ENCODE measurements at regions not wholly inside any gene's neighbourhood (a gene's known extent, or its start where the extent isn't known, plus 50 kb on each side); places are given as distances from the start of the nearest gene placed in this dataset.

DNA sequence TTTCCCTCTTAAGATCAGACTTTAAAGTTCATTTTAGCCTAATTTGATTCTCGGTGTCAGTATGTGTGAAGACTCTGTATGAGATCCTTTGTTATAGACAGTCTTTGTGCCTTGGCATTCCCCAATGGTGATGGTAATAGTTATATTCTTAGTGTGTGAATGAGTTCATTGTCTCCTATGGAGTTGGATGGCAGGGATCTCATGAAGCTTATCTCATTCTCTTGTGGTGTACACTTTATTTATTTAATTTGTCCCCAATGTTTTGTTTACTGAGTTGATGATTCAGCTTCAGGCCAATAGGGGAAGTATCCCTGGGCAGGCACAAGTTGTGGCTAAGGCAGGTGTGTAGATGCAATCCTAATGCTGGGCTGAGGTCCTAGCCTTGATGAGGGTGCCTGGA is 222.0 kb upstream of the DPPA4 start:
- Mint-ChIP-seq H3K9me3 (peaks cover 3 to 21% of the 10 kb centered on the region in 2 experiments; a peak in 4 of 5 replicates), H3K36me3 (ENCODE audit: insufficient read depth in 1 of 3, low read depth in 3 of 3) (peaks cover 0 to 13% (median 4%) of the 10 kb centered on the region in 3 experiments; a peak in 5 of 7 replicates), H3K27ac (no peak overlapping the region; a peak in 1 of 7 replicates), H3K4me1 (peaks cover 4 to 7% of the 10 kb centered on the region in 2 experiments; a peak in 3 of 4 replicates), H3K27me3 (ENCODE audit: low read depth) (no peaks in the 10 kb centered on the region), H3K4me3 (no peak overlapping the region)
- Histone ChIP-seq H3K56ac (ENCODE audit: insufficient read length, low read depth, low read length) (no peak overlapping the region), H2AFZ (ENCODE audit: low read length) (no peak overlapping the region), H3T11ph (ENCODE audit: low read length) (no peak overlapping the region), H3K79me1 (ENCODE audit: insufficient read depth, low read depth, low read length, poor library complexity, severe bottlenecking) (no peaks in the 10 kb centered on the region), H3K9ac (ENCODE audit: extremely low read depth, insufficient read length, low read length) (no peak overlapping the region), H3K18ac (ENCODE audit: insufficient read length, low read depth, low read length) (no peak overlapping the region), H2BK120ac (ENCODE audit: low read depth, low read length, poor library complexity, severe bottlenecking) (no peak overlapping the region), H3K14ac (ENCODE audit: insufficient read depth, low read length) (no peak overlapping the region), H4K20me1 (ENCODE audit: control insufficient read depth, insufficient read depth, insufficient read length) (no peaks in the 10 kb centered on the region), H3K4ac (ENCODE audit: low read depth, low read length) (no peak overlapping the region), H3K79me2 (ENCODE audit: insufficient read depth, low read length) (no peaks in the 10 kb centered on the region), H4K5ac (ENCODE audit: insufficient read length, low read depth, low read length) (no peak overlapping the region), H3K27me3 (ENCODE audit: insufficient read depth, low read length) (no peaks in the 10 kb centered on the region), H3K23me2 (ENCODE audit: insufficient read length, low read depth, low read length, poor library complexity, severe bottlenecking) (no peaks in the 10 kb centered on the region), H4K91ac (ENCODE audit: insufficient read length, low read depth, low read length) (no peak overlapping the region), H3K4me1 (ENCODE audit: insufficient read depth, low read length) (no peaks in the 10 kb centered on the region), H3K27ac (ENCODE audit: insufficient read length, low read depth, low read length) (no peak overlapping the region), H4K8ac (replicated peaks; ENCODE audit: insufficient read length, low read depth, low read length) (no peak overlapping the region), H2AK5ac (ENCODE audit: insufficient read length, low read length) (no peak overlapping the region), H2BK15ac (ENCODE audit: low read depth, low read length) (no peak overlapping the region), H3K4me2 (ENCODE audit: insufficient read depth, insufficient read length, low read length) (no peak overlapping the region), H2BK12ac (ENCODE audit: insufficient read length, low read depth, low read length) (no peak overlapping the region), H3K23ac (ENCODE audit: insufficient read length, low read depth, low read length) (no peak overlapping the region), H2BK5ac (ENCODE audit: insufficient read length, low read length) (no peak overlapping the region), H3K9me3 (ENCODE audit: control insufficient read depth, low read depth, low read length) (no peaks in the 10 kb centered on the region), H2BK20ac (ENCODE audit: low read depth, low read length, poor library complexity, severe bottlenecking) (no peak overlapping the region)
- DNase-seq, result no peak
- WGBS (ENCODE audit: extremely low coverage, insufficient read length, low lambda C conversion rate), result no CpG with 5 or more reads among the region's 1 CpG
- TF ChIP-seq, protein P1, sequence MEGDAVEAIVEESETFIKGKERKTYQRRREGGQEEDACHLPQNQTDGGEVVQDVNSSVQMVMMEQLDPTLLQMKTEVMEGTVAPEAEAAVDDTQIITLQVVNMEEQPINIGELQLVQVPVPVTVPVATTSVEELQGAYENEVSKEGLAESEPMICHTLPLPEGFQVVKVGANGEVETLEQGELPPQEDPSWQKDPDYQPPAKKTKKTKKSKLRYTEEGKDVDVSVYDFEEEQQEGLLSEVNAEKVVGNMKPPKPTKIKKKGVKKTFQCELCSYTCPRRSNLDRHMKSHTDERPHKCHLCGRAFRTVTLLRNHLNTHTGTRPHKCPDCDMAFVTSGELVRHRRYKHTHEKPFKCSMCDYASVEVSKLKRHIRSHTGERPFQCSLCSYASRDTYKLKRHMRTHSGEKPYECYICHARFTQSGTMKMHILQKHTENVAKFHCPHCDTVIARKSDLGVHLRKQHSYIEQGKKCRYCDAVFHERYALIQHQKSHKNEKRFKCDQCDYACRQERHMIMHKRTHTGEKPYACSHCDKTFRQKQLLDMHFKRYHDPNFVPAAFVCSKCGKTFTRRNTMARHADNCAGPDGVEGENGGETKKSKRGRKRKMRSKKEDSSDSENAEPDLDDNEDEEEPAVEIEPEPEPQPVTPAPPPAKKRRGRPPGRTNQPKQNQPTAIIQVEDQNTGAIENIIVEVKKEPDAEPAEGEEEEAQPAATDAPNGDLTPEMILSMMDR (conservative IDR thresholded peaks at IDR 0.05), result no peak

Data from H9 (cell line).